GM12878 (cell line): ENCODE measurements at regions not wholly inside any gene's neighbourhood (a gene's known extent, or its start where the extent isn't known, plus 50 kb on each side); places are given as distances from the start of the nearest gene placed in this dataset.

Source experiments
- ATAC-seq: fragments of 200-7000 bp; cut with Tn5 transposase; 3 replicates; pipeline ENCODE4 v1.9.1; 2020; ENCODE audit warnings: mild to moderate bottlenecking, moderate library complexity
- BruUV-seq: library from RNA; stranded (reverse); fragments of 400-500 nt; replicated peaks from 2 replicates; lab custom pipeline; 2021; lab: Mats Ljungman, UMichigan
- CTCF ChIA-PET: fragments of 300-600 bp; sonication (Branson Sonifier 250); formaldehyde crosslinking; extraction: SDS; loops from one replicate; lab custom pipeline; 2021; ENCODE audit warnings: inconsistent platforms; lab: Yijun Ruan, JAX
- POLR2A ChIA-PET: fragments of 350-600 bp; formaldehyde crosslinking; extraction: SDS; loops from one replicate; lab custom pipeline; 2021; ENCODE audit warnings: inconsistent platforms; lab: Charles Lee
- RAD21 ChIA-PET: fragments of 300-600 bp; sonication (Branson Sonifier 250); formaldehyde crosslinking; loops from one replicate; lab custom pipeline; 2023; ENCODE audit warnings: antibody characterized with exemption; ENCODE audit not compliant: unreplicated experiment; lab: Charles Lee
- SMC1A ChIA-PET: fragments of 300-600 bp; sonication (Branson Sonifier 250); formaldehyde crosslinking; loops from one replicate; lab custom pipeline; 2023; ENCODE audit not compliant: unreplicated experiment, uncharacterized antibody; lab: Charles Lee
- DNase-seq: peaks from one replicate; pipeline ENCODE4 v3.0.0-alpha.2; 2011; ENCODE audit warnings: low read depth, low spot score
- FAIRE-seq: peaks from 3 replicates; lab custom pipeline; 2011; peaks lifted over from hg19 to GRCh38; lab: Jason Lieb, UNC
- H2AFZ ChIP-seq: 2 replicates; pipeline ENCODE4 v1.6.0; 2011; ENCODE audit warnings: low read depth, low read length, control low read depth; ENCODE audit not compliant: control insufficient read depth
- H3K27ac ChIP-seq: 2 replicates; pipeline ENCODE4 v1.5.1; 2011; ENCODE audit warnings: control low read depth; ENCODE audit not compliant: control insufficient read depth, insufficient read depth
- H3K27me3 ChIP-seq, 2 experiments: replicated peaks in 1 of 2; 2 replicates each; pipeline versions ENCODE4 v1.6.0 to v1.6.1; 2011; ENCODE audit warnings: low read length in 1 of 2; ENCODE audit not compliant: control insufficient read depth in 2 of 2, insufficient read depth in 2 of 2
- H3K36me3 ChIP-seq, 2 experiments: 2 replicates each; pipeline ENCODE4 v1.5.1; 2011; ENCODE audit warnings: low read length in 1 of 2; ENCODE audit not compliant: control insufficient read depth in 2 of 2, insufficient read depth in 2 of 2
- H3K4me1 ChIP-seq: 2 replicates; pipeline ENCODE4 v1.6.1; 2011; ENCODE audit warnings: mild to moderate bottlenecking, low read length, moderate library complexity, mixed read lengths; ENCODE audit not compliant: control insufficient read depth, insufficient read depth
- H3K4me2 ChIP-seq: 2 replicates; pipeline ENCODE4 v1.6.0; 2011; ENCODE audit warnings: control low read depth; ENCODE audit not compliant: control insufficient read depth, insufficient read depth
- H3K4me3 ChIP-seq: fragments of 200-600 bp; sonication (generic); 2 replicates; pipeline ENCODE4 v1.5.1; 2016
- H3K79me2 ChIP-seq: 2 replicates; pipeline ENCODE4 v1.6.0; 2011; ENCODE audit warnings: low read length; ENCODE audit not compliant: control insufficient read depth, insufficient read depth
- H3K9ac ChIP-seq: 2 replicates; pipeline ENCODE4 v1.8.0; 2011; ENCODE audit warnings: low read length, control low read depth, mixed read lengths; ENCODE audit not compliant: control insufficient read depth, insufficient read depth
- H3K9me3 ChIP-seq: replicated peaks from 3 replicates; pipeline ENCODE4 v1.5.1; 2011; ENCODE audit warnings: mild to moderate bottlenecking, low read length; ENCODE audit not compliant: control insufficient read depth, insufficient read depth
- H4K20me1 ChIP-seq: 2 replicates; pipeline ENCODE4 v1.6.0; 2011; ENCODE audit not compliant: control insufficient read depth, insufficient read depth
- ATF2 ChIP-seq: IDR thresholded peaks from 2 replicates; pipeline ENCODE4 v1.6.1; 2012; ENCODE audit warnings: low read length, inconsistent platforms
- FOS ChIP-seq: IDR thresholded peaks from 3 replicates; pipeline ENCODE4 v1.6.1; 2011; ENCODE audit warnings: borderline replicate concordance; ENCODE audit not compliant: insufficient read length; ENCODE audit errors: extremely low read depth
- IRF3 ChIP-seq: fragments of 450-650 bp; IDR thresholded peaks from 2 replicates; pipeline ENCODE4 v1.6.1; 2014; ENCODE audit warnings: mild to moderate bottlenecking
- NFXL1 ChIP-seq: fragments of 450-650 bp; IDR thresholded peaks from 2 replicates; pipeline ENCODE4 v1.6.1; 2017; ENCODE audit warnings: antibody characterized with exemption, mild to moderate bottlenecking, borderline replicate concordance
- SREBF1 ChIP-seq: IDR thresholded peaks from 2 replicates; pipeline ENCODE4 v1.6.1; 2012; ENCODE audit warnings: mild to moderate bottlenecking, low read length
- SRF ChIP-seq, 2 experiments: IDR thresholded peaks; 2 replicates each; pipeline ENCODE4 v1.6.1; 2011; ENCODE audit warnings: low read depth in 2 of 2, low read length in 2 of 2, mild to moderate bottlenecking in 1 of 2, moderate library complexity in 1 of 2
- WGBS: methylation state at CpG from one replicate; pipeline ENCODE4 v1.1.6; 2016; ENCODE audit warnings: low lambda C conversion rate; ENCODE audit not compliant: insufficient replicate concordance, insufficient coverage; ENCODE audit errors: missing lambda C conversion rate; 5-methylcytosine and 5-hydroxymethylcytosine counted together
- in situ Hi-C: fragments of 300-500 bp; cut with MboI; formaldehyde crosslinking; loops from 9 replicates; pipeline ENCODE4 v1.14.3; 2018; ENCODE audit warnings: mixed read lengths
- intact Hi-C: fragments of 100-400 bp; cut with micrococcal nuclease; formaldehyde crosslinking; loops from one replicate; pipeline ENCODE4 v1.14.2; 2022; ENCODE audit not compliant: unreplicated experiment

- ChIA-PET POLR2A (no interaction called here), SMC1A (interaction anchor here (1.5 kb wide), 1 partner anchor 22 kb away, joined by 3 read pairs; no protein-coding TSS in a partner anchor), RAD21 (no interaction called here), CTCF (interaction anchor here (1.6 kb wide), 1 partner anchor 19 kb away, joined by 3 read pairs; no protein-coding TSS in a partner anchor)
- Histone ChIP-seq H3K4me3 (no peak overlapping the region), H4K20me1 (no peaks in the 10 kb centered on the region), H3K9me3 (no peaks in the 10 kb centered on the region), H3K27me3 (no peaks in the 10 kb centered on the region), H3K4me1 (no peaks in the 10 kb centered on the region), H3K36me3 (no peaks in the 10 kb centered on the region), H2AFZ (no peak overlapping the region), H3K9ac (no peak overlapping the region), H3K4me2 (no peak overlapping the region), H3K79me2 (no peaks in the 10 kb centered on the region), H3K27ac (no peak overlapping the region)
- WGBS, result 23% methylated on average over 5 of the region's 5 CpGs
- in situ Hi-C loops (no loop called here), intact Hi-C loops (no loop called here)
- FAIRE-seq, result no peak
- no peak for DNase-seq
- no peak for ATAC-seq
- no TSS peak for BruUV-seq
- TF ChIP-seq IRF3, result no peak
- TF ChIP-seq SREBF1, result no peak
- TF ChIP-seq ATF2, result no peak
- TF ChIP-seq NFXL1, result no peak
- no peak for TF ChIP-seq SRF (IDR thresholded peaks at IDR 0.05; ENCODE audit: low read depth in 2 of 2, low read length in 2 of 2)
- TF ChIP-seq FOS, result no peak
Measured at GRCh38 chr10:61342858-61343572, 110.2 kb downstream of the TMEM26 start.
